ENCODE measurements at regions not wholly inside any gene's neighbourhood (a gene's known extent, or its start where the extent isn't known, plus 50 kb on each side); places are given as distances from the start of the nearest gene placed in this dataset.

GRCh38 chr5:133905424-133905823 lies 63.0 kb downstream of the C5orf15 start:
- DNase-seq (no peak), ATAC-seq (no peak)
- intact Hi-C loops (cut with DNase I): no loop called here

GRCh38 chr5:133904641-133905040 lies 63.8 kb downstream of the C5orf15 start:
- ATAC-seq (no peak), DNase-seq (no peak)
- intact Hi-C loops (cut with DNase I): no loop called here

GRCh38 chr5:133902511-133903118 lies 65.8 kb downstream of the C5orf15 start:
- DNase-seq: no peak
- peak in 1 of 2 donors; percentile 18 for ATAC-seq
- intact Hi-C loops (cut with DNase I): no loop called here

- no peak for ATAC-seq
- no peak for DNase-seq
- intact Hi-C loops (cut with DNase I): no loop called here
These were observed 67.7 kb downstream of the C5orf15 start for GRCh38 chr5:133900534-133901270.

- DNase-seq (no peak), ATAC-seq (no peak)
- intact Hi-C loops (cut with DNase I): no loop called here
These were observed 68.9 kb downstream of the C5orf15 start for GRCh38 chr5:133899506-133899905.

GRCh38 chr5:133898440-133898839 lies 70.0 kb downstream of the C5orf15 start:
- intact Hi-C loops (cut with DNase I): no loop called here
- no peak for ATAC-seq
- DNase-seq: no peak

GRCh38 chr5:133897431-133897830 lies 71.0 kb downstream of the C5orf15 start:
- DNase-seq: no peak
- no peak for ATAC-seq
- intact Hi-C loops (cut with DNase I): no loop called here

- intact Hi-C loops (cut with DNase I): no loop called here
- ATAC-seq: no peak
These were observed 71.6 kb downstream of the C5orf15 start for GRCh38 chr5:133896873-133897272.

GRCh38 chr5:133895979-133896845 lies 72.2 kb downstream of the C5orf15 start:
- ATAC-seq (no peak), DNase-seq (no peak)
- intact Hi-C loops (cut with DNase I): no loop called here

More at GRCh38 chr5:133896873-133897272, 71.6 kb downstream of the C5orf15 start:
- DNase-seq: no peak

- intact Hi-C loops (cut with DNase I): no loop called here
- DNase-seq (no peak), ATAC-seq (peak; percentile 63 to 79)
These were observed 74.3 kb downstream of the C5orf15 start for GRCh38 chr5:133894143-133894542.

- intact Hi-C loops (cut with DNase I): no loop called here
- ATAC-seq (no peak), DNase-seq (no peak)
These were observed 75.7 kb downstream of the C5orf15 start for GRCh38 chr5:133892774-133893173.

GRCh38 chr5:133892306-133892705 lies 76.1 kb downstream of the C5orf15 start:
- ATAC-seq: no peak
- no peak for DNase-seq
- intact Hi-C loops (cut with DNase I): no loop called here

- DNase-seq (no peak), ATAC-seq (no peak)
- intact Hi-C loops (cut with DNase I): no loop called here
These were observed 77.0 kb downstream of the C5orf15 start for GRCh38 chr5:133891390-133891789.

- DNase-seq (no peak), ATAC-seq (no peak)
- intact Hi-C loops (cut with DNase I): no loop called here
These were observed 77.6 kb downstream of the C5orf15 start for GRCh38 chr5:133890776-133891280.

- DNase-seq: no peak
- intact Hi-C loops (cut with DNase I): no loop called here
- ATAC-seq: no peak
These were observed 78.1 kb downstream of the C5orf15 start for GRCh38 chr5:133890314-133890713.

- intact Hi-C loops (cut with DNase I): no loop called here
- no peak for DNase-seq
- no peak for ATAC-seq
These were observed 79.0 kb downstream of the C5orf15 start for GRCh38 chr5:133889271-133889905.

GRCh38 chr5:133888625-133888991 lies 79.8 kb downstream of the C5orf15 start:
- intact Hi-C loops (cut with DNase I): no loop called here
- DNase-seq (no peak), ATAC-seq (no peak)

GRCh38 chr5:133885566-133885965 lies 82.9 kb downstream of the C5orf15 start:
- intact Hi-C loops (cut with DNase I): no loop called here
- DNase-seq (no peak), ATAC-seq (no peak)

GRCh38 chr5:133884569-133885311 lies 83.7 kb downstream of the C5orf15 start:
- ATAC-seq: no peak
- intact Hi-C loops (cut with DNase I): no loop called here

More at GRCh38 chr5:133884569-133885311, 83.7 kb downstream of the C5orf15 start:
- no peak for DNase-seq
